HG03457 (cell line): ENCODE measurements at regions not wholly inside any gene's neighbourhood (a gene's known extent, or its start where the extent isn't known, plus 50 kb on each side); places are given as distances from the start of the nearest gene placed in this dataset.

Experiments used
- ATAC-seq: cut with Tn5 transposase; IDR thresholded peaks from one replicate; pipeline ENCODE4 v1.9.1; 2021; ENCODE audit warnings: moderate number of reproducible peaks; ENCODE audit not compliant: unreplicated experiment

DNA sequence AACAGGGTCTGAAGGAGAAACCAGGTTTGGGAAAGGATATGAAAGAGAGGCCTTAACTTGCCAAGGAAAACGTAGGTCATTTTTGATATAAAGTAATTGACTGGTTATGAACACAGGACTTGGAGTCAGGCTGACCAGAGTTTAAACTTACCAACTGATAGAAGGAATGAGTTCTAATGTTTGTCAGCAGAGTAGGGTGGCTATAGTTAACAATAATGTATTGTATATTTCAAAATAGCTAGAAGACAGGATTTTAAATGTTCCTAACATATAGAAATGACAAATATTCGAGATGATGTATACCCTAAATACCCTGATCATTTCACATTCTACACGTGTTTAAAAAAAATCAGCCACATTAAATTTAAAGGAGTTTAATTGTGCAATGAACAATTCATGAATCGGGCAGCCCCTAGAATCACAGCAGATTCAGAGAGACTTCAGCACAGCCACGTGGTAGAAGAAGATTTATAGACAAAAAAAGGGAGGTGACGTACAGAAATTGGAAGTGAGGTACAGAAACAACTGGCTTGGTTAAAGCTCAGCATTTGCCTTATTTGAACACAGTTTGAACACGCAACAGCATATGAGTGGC, 52.5 kb upstream of the PLEKHG7 start:
- no peak for ATAC-seq

- ATAC-seq = no peak
Observed at GRCh38 chr12:92649511-92650227, 53.1 kb upstream of the PLEKHG7 start.

- no peak for ATAC-seq
Observed at GRCh38 chr12:92648242-92649031, 54.4 kb upstream of the PLEKHG7 start.

DNA sequence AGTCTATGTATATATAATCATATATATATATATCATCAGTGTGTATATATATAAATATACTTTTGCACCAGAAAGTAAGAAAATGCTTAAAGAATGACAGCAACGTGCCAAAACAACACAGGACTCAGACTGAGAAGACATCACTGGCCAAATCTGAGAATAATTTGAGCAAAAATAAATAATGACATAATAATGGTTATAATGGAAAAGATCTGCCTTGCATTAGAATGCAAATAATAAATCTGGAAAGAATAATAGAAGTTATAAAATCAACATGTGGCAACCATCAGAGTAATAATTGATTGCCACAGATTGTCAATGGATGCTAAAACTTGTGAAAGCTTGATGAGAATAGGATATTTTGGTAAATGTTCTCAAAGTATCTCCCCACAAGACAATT, 61.5 kb upstream of the PLEKHG7 start:
- no peak for ATAC-seq

DNA sequence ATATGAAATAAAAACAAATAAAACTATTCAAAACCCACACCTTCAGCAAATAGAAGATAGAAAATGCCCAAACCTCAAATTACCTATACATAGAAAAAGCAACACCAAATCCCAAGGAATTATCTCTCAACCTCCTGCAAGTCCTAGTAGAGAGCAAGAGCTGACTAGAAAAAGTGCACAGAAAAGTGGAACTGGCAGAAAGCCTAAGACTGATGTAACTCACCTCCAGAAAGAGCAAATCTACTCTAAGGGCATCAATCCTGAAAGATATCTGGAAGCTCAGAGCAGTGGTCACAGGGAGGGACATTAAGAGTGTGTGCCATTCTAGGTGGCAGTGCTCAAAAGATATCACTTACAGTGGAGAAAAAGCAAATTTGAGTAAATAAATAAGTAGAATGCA, 62.1 kb upstream of the PLEKHG7 start:
- ATAC-seq = no peak

DNA sequence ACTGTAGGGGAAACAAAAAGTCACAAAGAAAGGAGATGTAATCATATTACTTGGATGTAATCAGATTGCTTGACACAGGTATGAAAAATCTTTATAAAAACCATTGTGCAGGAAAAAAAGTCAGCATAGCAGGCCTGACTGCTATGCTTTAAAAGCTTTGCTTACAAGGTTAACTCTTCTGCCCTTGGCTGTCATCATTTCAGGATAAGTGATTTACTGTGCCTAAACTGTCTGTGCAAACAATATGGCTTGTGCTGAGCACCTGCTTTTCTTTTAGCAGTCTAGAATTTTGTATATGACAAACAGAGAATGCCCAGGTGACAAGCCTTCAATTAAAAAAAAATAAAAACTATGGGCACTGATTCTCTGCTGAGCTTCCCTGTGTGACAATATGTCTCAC, 63.8 kb upstream of the PLEKHG7 start:
- no peak for ATAC-seq

- ATAC-seq = no peak
Observed at GRCh38 chr12:92634730-92635129, 68.1 kb upstream of the PLEKHG7 start.

DNA sequence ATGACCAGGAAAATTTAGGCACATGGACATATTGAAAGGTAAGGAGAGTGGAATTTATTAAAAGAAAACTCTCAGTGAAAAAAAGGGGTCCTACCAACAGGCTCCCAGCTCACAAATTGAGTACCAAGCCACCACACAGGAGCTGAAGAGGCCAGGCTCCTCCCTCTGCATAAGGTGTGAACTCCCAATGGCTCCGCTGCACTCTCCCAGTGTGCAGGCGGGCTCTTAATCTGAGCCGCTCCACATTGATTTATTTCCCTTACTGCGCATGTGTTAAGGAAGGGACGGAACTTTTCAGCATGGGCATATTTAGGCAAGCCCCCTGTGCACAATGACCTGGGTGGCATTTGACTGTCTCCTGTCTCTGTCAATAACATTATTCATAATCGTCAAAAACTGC, 68.6 kb upstream of the PLEKHG7 start:
- ATAC-seq = no peak

- no peak for ATAC-seq
Observed at GRCh38 chr12:92630968-92631367, 71.8 kb upstream of the PLEKHG7 start.

- ATAC-seq = no peak
Observed at GRCh38 chr12:92629349-92630065, 73.3 kb upstream of the PLEKHG7 start.

GRCh38 chr12:92628476-92628875, 74.3 kb upstream of the PLEKHG7 start:
- no peak for ATAC-seq

DNA sequence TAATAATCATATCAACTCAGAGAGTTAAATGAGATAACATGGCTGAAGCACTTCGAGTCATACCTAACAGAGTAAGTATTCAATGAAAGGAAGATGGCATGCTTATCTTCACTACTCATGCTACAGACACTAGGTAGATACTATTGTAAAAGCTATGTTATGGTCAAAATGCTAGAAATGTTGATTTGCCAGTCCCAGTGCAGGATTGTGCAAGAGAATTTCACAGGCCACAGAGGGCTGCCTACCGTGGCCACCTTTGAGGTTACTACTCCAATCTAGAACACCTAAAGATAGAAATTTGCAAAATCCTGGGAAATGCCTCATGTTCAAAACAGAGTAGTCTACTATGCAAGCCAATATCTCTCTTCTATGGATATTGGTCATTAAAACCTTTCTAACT, 75.3 kb upstream of the PLEKHG7 start:
- ATAC-seq = no peak

DNA sequence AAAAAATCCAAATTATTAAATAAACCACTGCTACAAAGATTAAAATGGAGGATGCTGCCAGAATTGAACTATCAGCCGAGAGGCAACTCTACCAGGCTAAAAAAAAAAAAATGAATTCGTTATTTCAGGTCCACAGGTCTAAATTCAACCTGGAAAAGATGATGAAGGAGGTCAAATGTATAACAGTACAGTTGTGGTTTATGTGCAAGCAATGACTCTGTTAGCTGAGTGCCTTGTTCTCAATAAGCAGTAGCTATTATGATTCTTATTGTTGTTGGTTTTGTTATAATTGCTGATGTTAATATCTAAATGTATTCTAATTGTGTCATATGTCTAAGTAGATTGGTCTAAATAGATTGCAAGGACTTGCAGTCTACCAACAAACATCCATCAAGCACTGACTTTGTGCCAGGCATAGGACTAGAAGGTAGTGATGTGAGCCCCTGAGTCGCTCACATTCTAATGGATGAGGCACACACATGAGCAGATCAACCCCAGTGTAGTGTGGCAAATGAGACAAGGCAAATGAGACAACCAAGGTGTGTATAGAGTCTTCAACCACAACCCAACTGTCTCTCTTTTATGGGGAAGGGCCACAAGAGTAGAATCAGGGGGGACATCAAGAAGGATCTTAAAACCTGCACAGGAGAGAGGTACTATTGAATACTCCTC, 77.0 kb upstream of the PLEKHG7 start:
- ATAC-seq = no peak

GRCh38 chr12:92624236-92624635, 78.6 kb upstream of the PLEKHG7 start:
- no peak for ATAC-seq

- no peak for ATAC-seq
Observed at GRCh38 chr12:92623386-92623785, 79.4 kb upstream of the PLEKHG7 start.

- ATAC-seq = no peak
Observed at GRCh38 chr12:92621833-92622232, 81.0 kb upstream of the PLEKHG7 start.

DNA sequence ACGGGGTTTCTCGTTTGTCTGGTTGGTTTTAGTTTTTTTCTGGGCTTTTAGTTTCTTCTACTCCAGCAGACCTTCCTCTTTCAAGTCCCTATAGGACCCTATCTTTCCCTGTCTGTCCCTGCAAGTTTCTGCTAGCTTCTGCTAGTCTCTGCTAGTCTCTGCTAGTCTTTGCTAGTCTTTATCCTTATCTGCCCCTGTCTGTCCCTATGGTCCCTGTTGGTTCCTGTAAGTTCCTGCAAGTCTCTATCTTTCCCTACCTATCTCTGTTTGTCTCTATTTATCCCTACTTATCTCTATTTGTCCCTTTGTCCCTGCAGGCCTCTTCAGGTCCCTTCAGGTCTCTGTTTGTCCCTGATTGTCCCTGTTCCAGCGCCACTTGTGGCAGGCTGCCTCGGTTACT, 81.5 kb upstream of the PLEKHG7 start:
- ATAC-seq = no peak

DNA sequence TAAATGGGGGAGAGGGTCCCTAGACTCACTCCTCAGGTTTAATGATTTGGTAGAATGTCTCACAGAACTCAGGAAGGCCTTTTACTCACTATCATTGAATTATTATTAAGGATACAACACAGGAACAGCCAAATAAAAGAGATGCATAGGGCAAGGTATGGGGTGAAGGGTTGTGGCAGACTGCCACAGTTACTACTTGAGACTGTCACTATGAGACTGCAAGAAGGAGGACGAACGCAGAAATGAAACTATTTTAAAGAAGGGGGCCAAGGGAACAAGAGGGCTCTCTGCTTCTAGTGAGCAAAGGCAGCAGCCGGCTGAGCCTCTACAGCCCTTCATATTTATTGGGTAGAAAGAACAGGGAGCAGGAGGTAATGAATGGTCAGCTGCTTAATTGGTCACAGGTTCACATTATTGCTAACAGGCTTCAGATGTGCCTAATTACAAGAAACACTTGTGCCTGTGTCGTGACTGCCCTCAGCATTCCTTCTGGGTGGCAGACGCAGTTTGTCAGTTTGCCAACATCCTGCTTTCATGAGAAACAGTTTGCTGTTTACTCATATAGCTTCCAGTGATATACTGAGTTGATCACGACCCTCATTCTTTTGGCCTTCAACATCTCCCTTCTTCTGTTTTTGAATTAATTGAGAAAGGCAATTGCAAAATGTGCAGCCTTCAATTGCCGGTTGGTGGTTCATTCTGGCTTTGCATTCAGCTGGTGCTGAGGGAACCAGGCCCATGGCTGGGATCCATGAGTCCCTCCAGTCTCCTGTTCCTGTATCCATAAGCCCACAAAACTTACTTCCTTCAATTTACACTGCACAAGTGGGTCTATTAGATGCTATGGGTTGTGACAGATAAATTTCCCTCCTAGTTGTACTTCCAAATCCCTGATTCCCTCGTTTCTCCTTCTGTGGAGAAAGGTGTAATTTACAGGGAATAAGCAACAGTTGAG, 82.8 kb upstream of the PLEKHG7 start:
- no peak for ATAC-seq

GRCh38 chr12:92619026-92619425, 83.8 kb upstream of the PLEKHG7 start:
- no peak for ATAC-seq

DNA sequence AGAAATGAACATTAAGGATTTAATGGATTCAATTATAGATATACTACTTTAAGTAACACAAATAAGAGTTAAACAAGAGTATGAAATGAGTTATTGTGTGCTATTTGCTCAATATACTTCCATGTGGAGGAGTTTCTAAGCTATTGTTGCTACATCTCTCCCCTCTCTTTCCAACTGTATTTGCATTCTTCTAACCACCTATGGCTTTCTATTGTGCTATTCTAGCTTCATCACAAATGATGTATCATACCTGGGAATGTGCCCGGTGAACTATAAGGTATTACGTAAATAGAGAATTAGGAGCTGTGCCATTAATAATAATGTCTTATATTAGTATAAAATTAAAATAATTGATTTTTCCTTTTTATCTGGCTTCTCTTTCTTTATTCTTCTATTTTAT, 87.1 kb upstream of the PLEKHG7 start:
- ATAC-seq = no peak
